ENCODE measurements at regions not wholly inside any gene's neighbourhood (a gene's known extent, or its start where the extent isn't known, plus 50 kb on each side); places are given as distances from the start of the nearest gene placed in this dataset.
"Not testable (repeated sequence)": the region's sequence is repeated elsewhere in the genome, so short reads cannot be mapped to it uniquely, and the experiment has no call there.

DNA sequence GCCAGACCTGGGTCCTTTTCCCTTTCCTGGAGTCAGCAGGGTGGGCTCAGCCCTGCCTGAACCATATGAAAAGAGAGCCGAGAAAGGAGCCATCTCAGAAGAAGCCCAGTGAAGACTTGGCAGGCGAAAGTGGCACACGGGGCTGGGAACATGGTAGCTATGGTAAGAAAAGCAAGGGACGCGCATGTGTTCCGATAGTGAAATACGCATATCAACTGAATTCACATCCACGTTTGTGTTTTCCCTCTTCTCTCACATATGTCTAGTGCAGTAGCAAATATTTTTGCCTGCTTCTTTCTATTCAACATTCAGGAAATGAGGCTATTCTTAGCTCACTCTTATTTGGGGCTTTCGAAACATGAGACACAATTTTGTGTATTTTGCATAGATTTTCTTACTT is 54.1 kb upstream of the PEG3 start:
- Mint-ChIP-seq H3K27ac (no peak overlapping the region), H3K27me3 (peaks cover 0 to 6% (median 5%) of the 10 kb centered on the region in 3 donors), H3K36me3 (peaks cover 0 to 7% of the 10 kb centered on the region in 2 donors), H3K9me3 (peaks cover 10 to 22% (median 14%) of the 10 kb centered on the region in 7 donors), H3K4me3 (no peak overlapping the region), H3K4me1 (peaks cover 0 to 1% (median 0%) of the 10 kb centered on the region in 3 donors)
- ATAC-seq (ENCODE audit: low read depth in 2 of 2) (no peak), DNase-seq (no peak)

DNA sequence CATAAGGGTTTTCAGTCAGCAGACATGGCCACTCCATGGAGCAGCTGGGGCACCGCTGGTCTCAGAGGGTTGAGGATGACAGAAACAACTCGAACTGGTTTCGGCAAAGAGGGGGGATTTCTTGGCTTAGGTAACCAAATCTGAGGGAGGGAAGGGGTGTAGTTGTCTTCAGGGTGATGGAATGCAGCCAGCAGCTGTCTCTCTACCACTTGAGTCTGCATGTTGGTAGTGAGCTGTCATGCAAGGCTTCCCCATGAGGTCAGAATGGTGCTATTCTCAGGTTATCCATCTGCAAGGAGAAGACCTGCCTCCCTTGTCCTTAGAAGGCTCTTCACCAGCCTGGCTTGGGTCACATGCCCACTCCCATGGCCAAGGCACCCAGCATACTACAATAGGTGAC is 55.6 kb upstream of the PEG3 start:
- no peak for DNase-seq
- Mint-ChIP-seq H3K9me3 (peaks cover 6 to 26% (median 9%) of the 10 kb centered on the region in 7 donors), H3K4me3 (no peak overlapping the region), H3K27ac (no peak overlapping the region), H3K36me3 (no peaks in the 10 kb centered on the region), H3K27me3 (no peaks in the 10 kb centered on the region), H3K4me1 (peaks cover 0 to 1% (median 0%) of the 10 kb centered on the region in 3 donors)
- no peak for ATAC-seq (ENCODE audit: low read depth in 2 of 2)

DNA sequence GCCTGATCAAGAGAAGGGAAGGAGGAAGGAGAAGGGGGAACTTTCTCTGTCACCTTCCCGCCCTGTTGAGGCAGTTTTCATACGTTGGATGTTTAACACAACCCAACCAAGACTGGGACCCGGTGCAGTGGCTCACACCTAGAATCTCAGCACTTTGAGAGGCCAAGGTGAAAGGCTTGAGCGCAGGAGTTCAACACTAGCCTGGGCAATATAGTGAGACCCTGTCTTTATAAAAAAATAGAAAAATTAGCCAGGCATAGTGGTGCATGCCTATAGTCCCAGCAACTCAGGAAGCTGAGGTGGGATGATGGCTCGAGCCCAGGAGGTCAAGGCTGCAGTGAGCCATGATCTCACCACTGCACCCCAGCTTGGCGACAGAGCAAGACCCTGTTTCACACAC is 59.4 kb upstream of the PEG3 start:
- no peaks in the 10 kb centered on the region for H3K27me3 Mint-ChIP-seq
- DNase-seq (no peak), ATAC-seq (ENCODE audit: low read depth in 2 of 2) (no peak)
- no peak overlapping the region for H3K4me3 Mint-ChIP-seq
- no peaks in the 10 kb centered on the region for H3K36me3 Mint-ChIP-seq
- no peaks in the 10 kb centered on the region for H3K4me1 Mint-ChIP-seq
- H3K27ac Mint-ChIP-seq = no peak overlapping the region
- H3K9me3 Mint-ChIP-seq = peaks cover 6 to 29% (median 11%) of the 10 kb centered on the region in 7 donors

DNA sequence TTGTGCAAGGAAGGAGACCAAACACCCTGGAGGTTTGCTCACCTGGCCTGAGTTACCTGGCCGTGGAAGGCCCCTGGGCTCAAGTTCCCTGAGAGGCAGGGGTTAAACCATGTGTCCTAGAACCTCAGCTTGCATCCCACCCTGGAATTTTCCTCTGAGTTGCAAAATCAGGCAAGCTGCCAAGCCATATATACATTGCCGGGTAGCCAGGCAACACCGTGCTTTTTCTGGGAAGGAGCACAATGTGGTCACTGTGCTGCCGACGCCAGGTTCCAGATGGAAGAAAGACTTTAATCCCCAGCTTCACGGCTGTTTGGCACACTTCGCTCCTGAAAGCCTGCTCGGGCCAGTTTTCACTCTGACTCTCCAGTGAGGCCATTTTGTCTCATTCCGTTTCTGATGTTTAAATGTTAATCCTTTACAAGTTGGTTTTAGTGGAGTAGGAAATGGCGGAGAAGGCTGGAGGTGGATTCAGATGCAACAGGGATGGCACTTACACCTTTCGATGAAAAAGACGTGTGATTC is 60.1 kb upstream of the PEG3 start:
- H3K27ac Mint-ChIP-seq = no peak overlapping the region

DNA sequence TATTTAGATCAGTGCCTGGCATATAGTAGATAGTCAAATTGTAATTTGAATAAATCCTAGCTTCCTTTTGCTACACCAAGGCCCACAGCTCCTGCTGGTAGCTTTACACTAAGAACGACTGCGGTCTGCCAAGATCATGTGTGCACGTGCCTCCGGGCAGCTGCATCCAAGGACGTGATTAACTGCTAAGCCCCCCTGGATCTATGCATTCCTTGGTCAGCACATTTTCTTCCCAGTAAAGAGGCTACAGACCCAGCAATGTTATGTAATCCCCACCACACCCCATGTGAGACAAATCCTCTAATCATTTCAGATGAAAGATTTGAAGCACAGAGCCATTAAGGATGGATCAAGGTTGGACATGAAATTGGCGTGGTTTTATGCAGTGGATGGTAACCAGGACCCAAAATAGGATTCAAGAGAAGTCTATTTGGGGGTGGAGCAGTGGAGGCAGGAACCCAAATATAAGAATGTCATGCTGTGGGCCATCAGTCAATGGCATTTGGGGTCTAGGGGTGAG is 65.2 kb upstream of the PEG3 start:
- no peaks in the 10 kb centered on the region for H3K4me1 Mint-ChIP-seq
- no peaks in the 10 kb centered on the region for H3K27me3 Mint-ChIP-seq
- peaks cover 0 to 24% (median 18%) of the 10 kb centered on the region in 7 donors for H3K9me3 Mint-ChIP-seq
- DNase-seq (no peak), ATAC-seq (ENCODE audit: low read depth in 2 of 2) (no peak)
- H3K4me3 Mint-ChIP-seq = no peak overlapping the region
- no peaks in the 10 kb centered on the region for H3K36me3 Mint-ChIP-seq
- H3K27ac Mint-ChIP-seq = no peak overlapping the region

More for the DNA sequence above, 60.1 kb upstream of the PEG3 start:
- H3K4me1 Mint-ChIP-seq = no peaks in the 10 kb centered on the region
- H3K9me3 Mint-ChIP-seq = peaks cover 6 to 35% (median 12%) of the 10 kb centered on the region in 7 donors
- no peak for ATAC-seq (ENCODE audit: low read depth in 2 of 2)
- no peak for DNase-seq
- H3K27me3 Mint-ChIP-seq = no peaks in the 10 kb centered on the region
- H3K4me3 Mint-ChIP-seq = no peak overlapping the region
- H3K36me3 Mint-ChIP-seq = no peaks in the 10 kb centered on the region

DNA sequence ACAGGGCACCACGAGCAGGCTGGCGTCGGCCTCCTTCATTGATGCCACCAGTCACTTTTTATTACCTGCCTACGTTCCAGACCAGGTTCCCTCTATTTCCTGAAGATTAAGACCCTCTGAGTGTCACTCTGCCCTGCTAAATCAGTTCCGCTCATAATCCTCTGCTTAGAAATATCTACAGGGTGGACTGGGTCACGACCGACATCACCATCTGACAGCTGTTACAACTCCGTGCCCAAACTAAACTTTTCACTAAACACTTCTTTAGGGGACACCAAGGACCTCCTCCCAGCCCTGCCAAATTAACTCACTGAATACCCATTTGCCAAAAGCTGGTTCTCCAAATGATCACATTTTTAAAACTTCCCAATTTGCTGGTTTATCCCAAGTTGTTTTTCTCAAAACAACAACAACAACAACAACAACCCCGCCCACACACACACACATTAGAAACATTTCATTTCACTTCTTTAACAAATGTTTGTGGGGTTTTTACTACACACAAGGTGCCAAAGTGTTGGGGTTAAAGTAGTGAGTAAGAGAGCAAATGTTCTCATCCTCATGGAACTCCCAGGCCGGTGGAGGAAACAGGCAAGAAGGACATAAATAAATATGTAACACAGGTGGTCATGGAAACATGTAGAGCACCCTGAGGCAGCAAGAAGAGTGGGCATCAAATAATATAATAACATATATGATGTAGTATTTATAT is 72.0 kb upstream of the PEG3 start:
- Mint-ChIP-seq H3K27ac (no peak overlapping the region), H3K4me3 (peak overlapping the region in 1 of 8 donors; percentile 57), H3K36me3 (no peaks in the 10 kb centered on the region), H3K27me3 (peaks cover 0 to 6% (median 0%) of the 10 kb centered on the region in 3 donors), H3K4me1 (no peaks in the 10 kb centered on the region), H3K9me3 (peaks cover 6 to 30% (median 14%) of the 10 kb centered on the region in 7 donors)
- DNase-seq (no peak), ATAC-seq (ENCODE audit: low read depth in 2 of 2) (no peak)

DNA sequence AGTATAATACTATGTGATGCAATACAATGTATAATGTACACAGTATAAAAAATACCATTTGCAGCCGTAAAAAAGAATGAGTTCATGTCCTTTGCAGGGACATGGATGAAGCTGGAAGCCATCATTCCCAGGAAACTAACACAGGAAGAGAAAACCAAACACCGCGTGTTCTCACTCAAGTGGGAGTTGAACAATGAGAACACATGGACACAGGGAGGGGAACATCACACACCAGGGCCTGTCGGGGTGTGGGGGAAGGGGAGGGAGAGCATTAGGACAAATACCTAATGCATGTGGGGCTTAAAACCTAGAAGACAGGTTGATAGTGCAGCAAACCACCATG is 72.6 kb upstream of the PEG3 start:
- H3K9me3 Mint-ChIP-seq = peaks cover 6 to 30% (median 13%) of the 10 kb centered on the region in 7 donors
- DNase-seq; H3K27me3 Mint-ChIP-seq; H3K27ac Mint-ChIP-seq; H3K4me3 Mint-ChIP-seq; H3K36me3 Mint-ChIP-seq; ATAC-seq (ENCODE audit: low read depth in 2 of 2); H3K4me1 Mint-ChIP-seq: not testable (repeated sequence)

DNA sequence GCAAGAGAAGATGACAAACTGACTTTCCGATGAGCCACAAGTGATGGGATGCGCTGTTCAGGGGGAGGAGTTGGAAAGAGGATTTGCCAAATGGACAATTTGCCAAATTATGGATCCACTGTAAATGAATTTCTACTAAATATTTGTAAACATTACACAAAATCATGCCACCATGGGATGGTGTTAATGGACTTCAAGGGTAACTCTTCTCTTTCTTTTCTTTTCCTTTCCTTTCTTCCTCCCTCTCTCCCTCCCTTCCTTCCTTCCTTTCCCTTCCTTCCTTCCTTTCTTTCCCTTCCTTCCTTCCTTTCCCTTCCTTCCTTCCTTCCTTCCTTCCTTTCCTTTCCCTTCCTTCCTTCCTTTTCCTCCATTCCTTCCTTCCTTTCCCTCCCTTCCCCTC is 76.0 kb upstream of the PEG3 start:
- no peaks in the 10 kb centered on the region for H3K36me3 Mint-ChIP-seq
- H3K4me3 Mint-ChIP-seq = no peak overlapping the region
- H3K9me3 Mint-ChIP-seq = peaks cover 6 to 36% (median 20%) of the 10 kb centered on the region in 7 donors
- no peaks in the 10 kb centered on the region for H3K4me1 Mint-ChIP-seq
- no peak for DNase-seq
- ATAC-seq (ENCODE audit: low read depth in 2 of 2) = no peak
- H3K27ac Mint-ChIP-seq = no peak overlapping the region
- peaks cover 0 to 6% (median 0%) of the 10 kb centered on the region in 3 donors for H3K27me3 Mint-ChIP-seq

DNA sequence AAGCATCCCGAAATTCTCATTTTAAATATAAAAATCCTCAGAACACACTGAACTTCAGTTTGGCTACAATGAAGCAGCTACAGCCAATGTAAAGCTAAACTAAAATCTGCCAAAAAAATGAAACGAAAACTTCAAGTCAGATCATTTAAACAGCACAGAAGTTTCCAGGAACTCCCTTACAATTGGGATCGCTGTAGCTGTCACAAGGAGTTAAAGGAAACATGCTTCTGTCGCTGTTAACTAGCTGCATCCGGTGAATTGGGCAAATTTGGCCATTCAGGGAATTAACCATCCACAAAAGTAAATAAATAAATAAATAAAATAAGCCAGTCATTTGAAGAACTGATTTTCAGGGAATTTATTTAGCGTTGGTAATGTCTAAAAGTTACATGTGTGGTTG is 77.0 kb upstream of the PEG3 start:
- peaks cover 0 to 6% (median 0%) of the 10 kb centered on the region in 3 donors for H3K27me3 Mint-ChIP-seq
- H3K9me3 Mint-ChIP-seq = peaks cover 6 to 32% (median 17%) of the 10 kb centered on the region in 7 donors
- DNase-seq (no peak), ATAC-seq (ENCODE audit: low read depth in 2 of 2) (no peak)
- no peaks in the 10 kb centered on the region for H3K4me1 Mint-ChIP-seq
- no peaks in the 10 kb centered on the region for H3K36me3 Mint-ChIP-seq
- no peak overlapping the region for H3K4me3 Mint-ChIP-seq
- H3K27ac Mint-ChIP-seq = no peak overlapping the region

DNA sequence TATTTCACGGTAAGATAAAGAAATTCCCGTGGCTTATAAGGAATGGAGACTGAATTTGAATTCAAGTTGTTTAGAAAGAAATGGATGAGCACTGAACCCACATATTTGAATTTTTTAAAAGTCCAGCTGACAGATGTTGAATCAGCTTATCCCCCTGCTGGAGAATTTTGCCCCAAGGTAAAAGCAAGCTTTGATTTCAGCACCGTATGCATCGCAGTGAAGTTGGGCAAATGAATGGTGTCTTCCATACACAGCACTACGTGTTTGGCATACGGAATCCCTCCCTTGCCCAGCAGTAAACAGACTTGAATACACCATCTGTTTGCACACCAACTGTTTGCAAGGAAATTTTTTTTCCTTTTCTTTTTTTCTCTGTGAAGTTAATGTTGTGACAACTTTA is 77.5 kb upstream of the PEG3 start:
- H3K27ac Mint-ChIP-seq = no peak overlapping the region
- DNase-seq (no peak), ATAC-seq (ENCODE audit: low read depth in 2 of 2) (no peak)
- no peaks in the 10 kb centered on the region for H3K36me3 Mint-ChIP-seq
- no peak overlapping the region for H3K4me3 Mint-ChIP-seq
- H3K27me3 Mint-ChIP-seq = peaks cover 0 to 2% (median 0%) of the 10 kb centered on the region in 3 donors
- peaks cover 6 to 29% (median 17%) of the 10 kb centered on the region in 7 donors for H3K9me3 Mint-ChIP-seq
- H3K4me1 Mint-ChIP-seq = no peaks in the 10 kb centered on the region

DNA sequence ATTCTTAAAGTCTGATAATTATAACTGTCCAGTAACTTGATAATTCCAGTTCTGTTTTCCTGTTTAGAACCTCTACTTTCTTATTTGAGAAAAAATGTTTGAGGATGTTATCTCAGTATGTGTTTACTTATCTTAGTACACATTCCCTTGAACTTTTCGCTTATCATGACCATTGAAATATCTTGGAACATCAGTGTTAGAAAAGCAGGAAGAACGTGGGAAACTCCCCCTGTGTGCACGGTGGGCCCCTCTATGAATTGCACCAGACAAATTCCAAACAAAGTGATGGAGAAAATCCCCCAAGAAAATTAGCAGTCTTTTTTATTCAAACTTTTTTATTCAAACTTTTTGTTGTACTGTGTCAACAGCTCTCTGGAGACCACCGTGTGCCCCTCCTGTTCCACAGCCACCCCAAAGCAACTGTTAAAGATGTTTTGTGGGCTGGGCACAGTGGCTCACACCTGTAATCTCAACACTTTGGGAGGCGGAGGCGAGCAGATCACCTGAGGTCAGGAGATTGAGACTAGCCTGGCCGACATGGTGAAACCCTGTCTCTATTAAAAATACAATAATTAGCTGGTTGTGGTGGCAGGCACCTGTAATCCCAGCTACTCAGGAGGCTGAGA is 78.3 kb upstream of the PEG3 start:
- Mint-ChIP-seq H3K27ac (no peak overlapping the region), H3K4me3 (no peak overlapping the region), H3K9me3 (peaks cover 6 to 29% (median 23%) of the 10 kb centered on the region in 7 donors), H3K27me3 (no peaks in the 10 kb centered on the region), H3K4me1 (no peaks in the 10 kb centered on the region), H3K36me3 (peaks cover 0 to under 1% of the 10 kb centered on the region in 2 donors)
- ATAC-seq (ENCODE audit: low read depth in 2 of 2) (no peak), DNase-seq (no peak)

DNA sequence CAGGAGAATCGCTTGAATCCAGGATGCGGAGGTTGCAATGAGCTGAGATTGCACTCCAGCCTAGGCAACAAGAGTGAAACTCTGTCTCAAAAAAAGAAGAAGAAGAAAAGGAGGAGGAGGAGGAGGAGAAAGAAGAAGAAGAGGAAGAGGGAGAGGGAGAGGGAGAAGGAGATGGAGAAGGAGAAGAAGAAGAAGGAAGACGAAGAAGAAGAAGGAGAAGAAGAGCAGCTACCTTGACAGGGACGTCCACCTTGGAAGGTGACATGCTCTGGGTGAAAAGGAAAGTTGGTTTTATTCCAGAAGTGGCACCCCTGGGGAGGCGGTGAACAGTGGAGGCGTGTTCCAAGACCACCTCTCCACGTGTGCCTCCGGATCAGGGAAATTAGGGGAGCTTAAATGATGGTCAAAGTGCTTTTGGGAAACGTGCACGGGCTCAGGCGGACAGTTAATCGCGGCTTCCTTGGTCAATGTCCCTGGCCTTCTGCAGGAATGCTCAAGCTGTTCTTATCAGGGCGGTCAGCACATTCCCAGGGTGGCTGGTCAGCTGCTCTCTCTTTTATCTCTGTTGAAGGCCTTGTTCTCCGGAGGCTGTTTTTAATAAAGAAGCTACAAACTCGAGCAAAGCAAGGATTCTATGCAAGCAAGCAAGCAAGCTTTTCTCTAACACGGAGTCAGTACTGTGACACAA is 78.9 kb upstream of the PEG3 start:
- H3K27ac Mint-ChIP-seq = peak overlapping the region in 1 of 6 donors; percentile 41
- H3K27me3 Mint-ChIP-seq = no peaks in the 10 kb centered on the region

DNA sequence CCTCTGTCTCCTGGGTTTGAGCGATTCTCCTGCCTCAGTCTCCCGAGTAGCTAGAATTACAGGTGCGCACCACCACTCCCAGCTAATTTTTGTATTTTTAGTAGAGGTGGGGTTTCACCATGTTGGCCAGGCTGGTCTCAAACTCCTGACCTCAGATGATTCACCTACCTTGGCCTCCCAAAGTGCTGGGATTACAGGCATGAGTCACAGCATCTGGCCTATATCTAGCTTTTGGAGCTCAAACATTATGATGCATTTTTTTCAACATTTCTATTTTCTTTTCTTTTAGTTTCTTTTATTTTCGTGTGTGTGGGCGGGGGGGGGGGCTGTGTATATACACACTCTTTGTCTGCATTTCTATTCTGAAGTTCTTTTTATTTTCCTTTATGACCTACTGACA is 85.6 kb upstream of the PEG3 start:
- H3K27me3 Mint-ChIP-seq; ATAC-seq (ENCODE audit: low read depth in 2 of 2); H3K4me1 Mint-ChIP-seq; H3K4me3 Mint-ChIP-seq; H3K27ac Mint-ChIP-seq; DNase-seq: not testable (repeated sequence)
- Mint-ChIP-seq H3K36me3 (peaks cover 4 to 12% of the 10 kb centered on the region in 2 donors), H3K9me3 (peaks cover 8 to 44% (median 29%) of the 10 kb centered on the region in 7 donors)

More for the DNA sequence above, 78.9 kb upstream of the PEG3 start:
- H3K4me1 Mint-ChIP-seq = no peaks in the 10 kb centered on the region
- H3K9me3 Mint-ChIP-seq = peaks cover 9 to 31% (median 28%) of the 10 kb centered on the region in 7 donors
- no peak overlapping the region for H3K4me3 Mint-ChIP-seq
- DNase-seq (no peak), ATAC-seq (ENCODE audit: low read depth in 2 of 2) (no peak)
- peaks cover 0 to 7% of the 10 kb centered on the region in 2 donors for H3K36me3 Mint-ChIP-seq

All from naive B cell (primary cell).